ENCODE measurements at regions not wholly inside any gene's neighbourhood (a gene's known extent, or its start where the extent isn't known, plus 50 kb on each side); places are given as distances from the start of the nearest gene placed in this dataset.

DNA sequence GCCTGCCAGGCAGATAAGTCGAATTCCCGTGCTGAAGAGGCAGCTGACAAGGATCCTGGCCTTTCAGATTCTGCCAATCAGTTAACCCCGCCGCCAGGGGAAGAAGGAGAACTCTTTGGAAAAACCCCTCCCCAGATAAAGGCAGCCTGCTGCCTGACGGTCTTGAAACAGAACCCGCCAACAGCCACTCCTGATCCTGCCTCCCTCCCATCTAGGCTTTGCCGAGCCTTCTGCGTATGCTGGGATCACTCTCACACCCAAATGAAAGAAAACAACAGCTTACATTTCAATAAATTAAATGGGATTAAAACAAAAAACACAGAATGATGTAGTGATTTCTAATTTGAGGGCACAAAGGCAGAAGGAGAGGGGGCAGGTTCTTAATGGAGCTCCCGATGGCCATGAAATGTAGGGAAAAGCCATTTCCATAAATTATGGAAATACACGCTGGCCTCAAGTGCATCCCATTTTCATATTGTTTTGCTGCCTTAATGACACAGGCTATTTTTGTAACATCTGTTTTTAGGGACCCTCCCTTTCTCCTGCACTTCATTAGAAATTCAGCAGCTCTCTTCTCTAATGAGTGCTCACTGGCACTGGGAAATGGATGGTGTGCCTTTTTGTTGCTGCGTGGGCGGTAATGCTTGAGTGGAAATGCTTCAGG, 319.1 kb downstream of the MED10 start:
- no peak for DNase-seq

DNA sequence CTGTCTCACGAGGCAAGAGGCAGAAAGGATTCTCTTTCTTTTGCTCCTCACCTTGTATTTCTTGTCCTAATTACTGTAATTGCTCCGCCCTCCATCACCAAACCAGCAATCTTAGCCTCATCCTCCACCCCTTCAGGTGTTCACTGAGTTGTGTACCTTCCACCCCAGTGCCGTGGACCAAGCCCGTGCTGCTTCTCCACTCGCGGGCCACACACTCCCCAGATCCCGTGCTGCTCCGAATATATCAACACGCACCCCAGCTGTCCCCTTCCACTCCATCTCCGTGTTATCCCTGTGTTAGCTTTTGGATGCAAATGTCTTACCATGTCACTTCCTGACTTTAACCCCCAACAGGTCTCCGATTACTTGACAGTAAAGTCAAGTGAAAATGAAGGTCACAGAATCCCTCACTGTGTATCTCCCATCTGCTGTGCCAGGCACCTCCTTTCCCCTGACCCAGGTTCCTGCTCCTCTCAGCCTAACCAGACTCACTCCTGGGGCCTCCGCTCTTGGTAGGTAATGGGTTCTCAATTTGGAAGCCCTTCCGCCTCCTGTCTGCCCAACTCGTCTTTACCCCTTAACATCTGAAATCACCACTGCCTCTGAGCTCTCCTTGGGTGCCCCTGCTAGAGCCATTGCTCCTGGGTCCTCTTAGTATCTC, 320.2 kb downstream of the MED10 start:
- DNase-seq: no peak

DNA sequence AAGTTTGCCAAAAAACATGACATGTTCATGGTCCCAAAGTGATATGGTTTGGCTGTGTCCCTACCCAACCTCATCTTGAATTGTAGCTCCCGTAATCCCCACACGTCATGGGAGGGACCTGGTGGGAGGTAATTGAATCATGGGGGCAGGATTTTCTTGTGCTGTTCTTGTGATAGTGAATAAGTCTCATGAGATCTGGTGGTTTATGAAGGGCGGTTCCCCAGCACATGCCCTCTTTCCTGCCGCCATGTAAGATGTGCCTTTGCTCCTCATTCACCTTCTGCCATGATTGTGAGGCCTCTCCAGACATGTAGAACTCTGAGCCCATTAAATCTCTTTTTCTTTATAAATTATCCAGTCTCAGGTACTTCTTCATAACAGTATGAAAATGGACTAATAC, 322.1 kb downstream of the MED10 start:
- no peak for DNase-seq

DNA sequence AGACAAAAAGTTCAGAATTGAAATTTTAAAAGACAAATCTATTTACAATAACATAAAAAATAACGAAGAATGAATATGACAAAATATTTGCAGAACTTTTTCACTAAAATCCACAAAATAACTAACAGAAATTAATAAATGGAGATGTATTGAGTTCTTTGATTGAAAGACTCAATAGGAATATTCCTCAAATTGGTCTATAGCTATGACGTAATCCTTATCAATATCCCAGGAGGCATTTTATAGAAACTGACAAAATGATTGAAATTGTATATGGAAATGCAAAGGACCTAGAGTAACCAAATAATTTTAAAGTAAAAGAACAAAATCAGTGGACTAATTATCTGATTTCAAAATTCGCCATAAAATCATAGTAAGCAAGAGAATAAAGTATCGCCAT, 328.7 kb downstream of the MED10 start:
- no peak for DNase-seq

DNA sequence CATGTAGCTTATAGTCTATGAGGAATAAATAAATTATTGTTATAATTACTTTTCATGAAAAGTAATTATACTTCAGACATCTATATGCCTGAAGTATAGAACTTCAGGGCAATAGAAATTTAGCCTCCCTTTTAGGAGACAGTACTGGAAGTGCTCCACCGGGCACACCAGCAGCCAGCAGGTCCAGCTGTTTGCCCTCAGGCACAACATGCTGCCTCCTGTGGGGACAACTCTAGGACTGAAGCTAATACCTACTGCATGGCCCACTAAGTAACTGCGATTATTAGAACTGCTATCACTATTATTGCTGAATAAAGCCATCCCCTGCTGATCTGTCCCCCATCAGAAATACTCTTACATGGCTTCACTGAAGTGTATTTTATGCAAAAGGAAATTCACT, 329.6 kb downstream of the MED10 start:
- DNase-seq: no peak

GRCh38 chr5:6046296-6046967, 331.9 kb downstream of the MED10 start:
- no peak for DNase-seq

GRCh38 chr5:6043491-6044310, 334.6 kb downstream of the MED10 start:
- no peak for DNase-seq

DNA sequence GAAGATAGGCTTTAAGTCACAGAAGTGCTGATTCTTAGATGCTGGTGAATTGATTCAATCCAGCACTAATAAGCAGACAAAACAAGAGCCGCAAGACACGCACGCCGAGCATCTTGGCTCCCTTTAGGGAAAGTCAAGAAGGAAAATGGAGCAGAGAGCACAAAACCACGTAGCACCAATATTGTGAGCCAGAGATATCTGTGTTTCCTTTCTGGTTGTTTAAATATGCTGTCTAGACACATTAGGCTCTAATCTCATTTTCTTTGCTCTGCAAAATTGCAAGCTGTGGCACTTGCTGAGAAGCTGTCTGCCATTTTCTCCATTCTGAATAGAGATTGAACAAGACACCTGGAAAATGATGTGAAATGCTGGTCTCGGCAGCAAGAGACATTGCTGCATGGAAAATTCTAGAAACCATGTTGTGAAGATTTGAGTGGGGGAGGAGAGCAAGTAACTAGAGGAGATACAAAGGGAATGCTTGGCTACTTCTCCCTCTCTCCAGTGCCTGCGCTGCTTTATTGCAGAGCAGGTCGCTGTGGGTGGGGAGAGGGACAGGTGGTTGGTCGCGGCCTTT, 336.3 kb downstream of the MED10 start:
- DNase-seq: no peak

DNA sequence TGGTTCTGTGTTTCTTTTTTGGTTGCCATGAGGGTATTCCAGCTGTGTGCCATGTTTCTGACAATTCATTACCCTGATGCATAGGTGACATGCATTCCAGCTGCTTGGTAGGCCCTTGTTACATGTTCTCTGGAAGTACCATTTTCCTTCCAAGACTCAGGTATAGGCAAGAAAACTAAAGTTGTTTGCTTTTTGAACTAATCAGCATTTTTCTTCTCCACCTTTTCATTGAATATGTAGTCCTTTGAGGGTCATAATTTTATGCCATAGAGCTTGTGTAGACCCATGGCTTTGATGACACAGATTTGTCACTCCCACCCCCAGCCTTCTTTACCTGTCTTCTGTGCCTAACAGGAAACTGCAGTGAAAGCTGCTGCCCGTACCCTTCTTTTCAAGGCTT, 339.2 kb downstream of the MED10 start:
- DNase-seq: no peak

DNA sequence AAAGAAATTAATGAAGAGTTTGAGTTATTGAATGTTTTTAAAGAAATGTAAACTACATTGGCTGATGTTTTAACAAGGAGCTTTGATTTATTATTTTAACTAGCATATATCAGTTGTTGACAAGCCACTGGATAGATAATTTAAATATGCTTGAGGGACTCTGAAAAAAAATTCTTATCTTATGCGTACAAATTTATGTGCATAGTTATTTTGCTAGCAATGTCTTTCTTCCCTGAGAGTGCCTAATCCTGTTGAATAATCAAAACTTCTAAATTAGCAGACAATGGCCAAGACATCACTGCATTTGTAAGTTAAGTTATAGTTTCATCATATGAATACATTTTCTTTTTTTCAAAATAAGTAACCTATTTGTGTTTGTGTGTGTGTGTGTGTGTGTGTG, 342.3 kb downstream of the MED10 start:
- DNase-seq: no peak

GRCh38 chr5:6029811-6030271, 348.5 kb downstream of the MED10 start:
- DNase-seq: no peak

DNA sequence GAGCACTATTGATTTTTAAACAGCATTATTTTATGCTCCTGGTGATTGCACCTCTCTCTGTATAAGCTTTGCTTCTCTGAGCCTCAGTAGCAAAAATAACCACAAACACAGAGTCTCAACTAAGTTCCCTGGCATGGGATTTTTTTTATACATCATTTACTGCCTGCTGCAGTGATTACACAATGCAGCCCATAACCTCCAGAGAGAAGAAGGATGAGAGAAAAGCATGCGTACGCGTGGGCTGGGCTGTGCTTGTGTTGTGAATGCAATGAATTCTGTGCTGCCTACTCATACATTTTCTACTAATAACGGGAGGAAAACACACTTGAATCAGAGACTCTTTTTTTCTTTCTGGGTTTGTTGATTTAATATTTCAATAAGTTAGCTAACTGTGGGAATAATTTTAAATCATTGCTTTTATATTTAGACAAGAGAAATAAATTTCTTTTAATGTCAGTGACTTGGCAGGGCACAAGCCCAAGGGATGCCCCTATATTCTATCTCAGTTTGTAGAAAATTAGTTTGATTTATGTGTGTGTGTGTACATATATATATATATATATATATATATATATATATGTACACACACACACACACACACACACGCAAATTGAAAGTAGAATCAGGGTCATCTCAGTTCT, 351.5 kb downstream of the MED10 start:
- DNase-seq: no peak

GRCh38 chr5:6019612-6020011, 358.7 kb downstream of the MED10 start:
- DNase-seq: no peak

DNA sequence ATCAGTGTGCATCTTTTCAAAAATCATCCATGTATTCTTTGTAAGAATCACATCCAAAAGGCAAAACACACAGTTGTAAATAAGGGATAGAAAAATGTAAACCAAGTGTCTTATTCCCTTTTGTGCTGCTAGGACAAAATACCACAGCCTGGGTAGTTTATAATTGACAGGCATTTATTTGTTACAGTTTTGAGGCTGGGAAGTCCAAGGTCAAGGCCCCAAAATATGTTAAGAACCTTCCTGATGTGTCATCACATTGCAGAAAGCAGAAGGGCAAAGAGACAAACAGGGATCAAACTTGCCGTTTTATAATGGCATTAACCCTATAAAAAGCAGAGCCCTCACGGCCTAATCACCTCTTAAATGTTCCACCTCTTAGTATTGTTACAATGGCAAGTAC, 364.8 kb downstream of the MED10 start:
- DNase-seq: no peak

DNA sequence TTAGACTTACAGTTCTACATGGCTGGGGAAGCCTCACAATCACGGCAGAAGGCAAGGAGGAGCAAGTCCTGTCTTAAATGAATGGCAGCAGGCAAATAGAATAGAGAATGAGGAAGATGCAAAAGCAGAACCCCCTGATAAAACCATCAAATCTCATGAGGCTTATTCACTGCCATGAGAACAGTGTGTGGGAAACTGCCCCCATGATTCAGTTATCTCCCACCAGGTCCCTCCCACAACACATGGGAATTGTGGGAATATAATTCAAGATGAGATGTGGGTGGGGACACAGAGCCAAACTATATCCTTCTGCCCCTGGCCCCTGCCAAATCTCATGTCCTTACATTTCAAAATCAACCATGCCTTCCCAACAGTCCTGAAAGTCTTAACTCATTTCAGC, 367.1 kb downstream of the MED10 start:
- DNase-seq: no peak

GRCh38 chr5:6006838-6007314, 371.5 kb downstream of the MED10 start:
- DNase-seq: no peak

- no peak for DNase-seq
These were observed 375.1 kb downstream of the MED10 start for GRCh38 chr5:6003040-6003825.

- DNase-seq: no peak
These were observed 377.5 kb downstream of the MED10 start for GRCh38 chr5:6000867-6001266.

DNA sequence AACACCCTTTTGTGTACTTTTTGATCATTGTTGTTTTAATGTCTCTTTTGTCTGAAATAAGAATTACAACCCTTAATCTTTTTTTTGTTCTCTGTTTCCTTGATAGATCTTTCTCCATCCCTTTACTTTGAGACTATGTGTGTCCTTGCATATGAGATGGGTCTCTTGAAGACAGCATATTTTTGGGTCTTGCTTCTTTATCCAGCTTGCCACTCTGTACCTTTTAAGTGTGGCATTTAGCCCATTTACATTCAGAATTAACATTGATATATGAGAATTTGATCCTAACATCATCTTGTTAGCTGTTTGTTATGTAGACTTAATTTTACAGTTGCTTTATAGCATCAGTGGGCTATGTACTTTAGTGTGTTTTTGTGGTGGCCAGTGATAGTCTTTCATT, 382.5 kb downstream of the MED10 start:
- no peak for DNase-seq

DNA sequence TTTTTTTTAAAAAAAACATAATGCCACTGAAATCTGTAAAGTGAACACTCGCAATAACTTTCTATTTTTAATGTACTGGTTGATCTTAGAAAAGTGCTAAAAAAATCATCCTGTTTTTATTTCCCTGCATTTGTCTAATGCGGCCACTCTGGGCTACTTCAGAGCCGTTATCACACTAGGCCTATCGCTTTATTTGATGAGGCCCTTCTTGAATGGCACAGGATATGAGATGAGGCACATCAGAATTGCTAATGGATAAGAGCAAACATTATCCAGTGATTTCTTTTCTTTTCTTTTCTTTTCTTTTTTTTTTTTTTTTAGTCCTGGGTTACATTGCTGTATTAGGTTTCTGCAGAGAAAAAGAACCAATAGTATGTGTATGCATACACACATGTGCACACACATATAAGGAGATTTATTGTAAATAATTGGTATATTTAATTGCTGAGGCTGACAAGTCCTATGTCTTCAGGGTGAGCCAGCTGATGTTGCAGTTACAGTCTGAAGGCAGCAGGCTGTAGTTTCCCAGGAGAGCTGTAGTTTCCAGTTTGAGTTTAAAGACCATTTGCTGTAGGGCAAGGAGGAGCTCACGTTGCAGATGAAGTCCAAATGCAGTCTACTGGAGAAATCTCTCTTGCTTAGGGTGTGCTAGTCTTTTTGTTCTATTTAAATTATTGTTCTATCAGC, 391.7 kb downstream of the MED10 start:
- no peak for DNase-seq

GRCh38 chr5:5985332-5985731, 393.0 kb downstream of the MED10 start:
- no peak for DNase-seq
